ENCODE measurements at regions not wholly inside any gene's neighbourhood (a gene's known extent, or its start where the extent isn't known, plus 50 kb on each side); places are given as distances from the start of the nearest gene placed in this dataset.

DNA sequence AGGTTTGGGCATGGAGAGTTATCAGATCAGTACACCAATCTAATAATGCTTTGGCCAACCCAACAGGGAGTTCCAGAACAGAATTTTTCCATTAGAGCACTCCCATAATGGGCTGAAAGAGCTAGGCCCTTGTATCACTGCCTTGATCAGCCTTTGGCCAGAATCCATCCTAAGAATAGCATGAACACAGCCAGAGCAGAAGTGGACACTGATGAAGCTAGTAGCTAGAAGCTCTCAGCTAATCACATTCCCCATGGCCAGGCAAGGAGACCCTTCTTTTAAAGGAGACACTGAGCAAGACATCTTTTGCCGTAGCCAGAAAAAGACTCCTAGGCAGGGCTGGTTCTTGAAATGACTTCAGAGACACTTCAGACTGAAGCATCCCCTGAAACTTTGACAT lies 236.0 kb downstream of the RAD51AP2 start (continued):
- no peak for TF ChIP-seq EGR2 (tag by site-specific recombination; IDR thresholded peaks at IDR 0.05; ENCODE audit: low read depth)

DNA sequence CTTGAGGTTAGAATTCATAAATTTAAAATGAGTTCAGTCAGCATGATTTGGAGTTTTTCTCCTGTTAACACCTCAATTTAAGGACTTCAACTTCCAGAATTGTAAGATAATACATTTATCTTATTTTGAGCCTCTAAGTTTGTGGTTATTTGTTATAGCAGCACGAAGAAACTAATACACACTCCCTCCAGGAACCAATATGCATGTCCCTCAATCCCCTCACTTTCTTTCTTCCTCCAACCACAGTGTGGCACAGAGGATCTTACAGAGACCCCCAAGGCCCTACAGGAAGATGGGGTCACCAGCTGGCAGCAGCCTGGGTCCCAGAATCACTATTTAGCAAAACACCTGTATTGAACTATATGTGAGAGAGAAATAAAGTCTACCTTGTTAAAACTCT lies 242.0 kb downstream of the RAD51AP2 start:
- Histone ChIP-seq H3K4me1 (ENCODE audit: control insufficient read depth, insufficient read depth, low read length) (no peaks in the 10 kb centered on the region), H3K9me3 (ENCODE audit: control insufficient read depth, insufficient read depth, low read depth, low read length) (no peaks in the 10 kb centered on the region), H3K36me3 (ENCODE audit: control insufficient read depth in 2 of 2, insufficient read depth in 1 of 2, low read length in 2 of 2) (no peaks in the 10 kb centered on the region), H3K27ac (ENCODE audit: extremely low read depth, low read depth, low read length) (no peak overlapping the region), H3K4me3 (ENCODE audit: low read depth, low read length) (no peak overlapping the region)
- ChIA-PET POLR2A (no interaction called here), CTCF (no interaction called here)
- TF ChIP-seq ZNF121 (tag by site-specific recombination; IDR thresholded peaks at IDR 0.05) (no peak), ZNF610 (tag by site-specific recombination; IDR thresholded peaks at IDR 0.05; ENCODE audit: borderline replicate concordance) (no peak), ZNF707 (tag by site-specific recombination; IDR thresholded peaks at IDR 0.05) (no peak), SALL2 (tag by site-specific recombination; IDR thresholded peaks at IDR 0.05; ENCODE audit: borderline replicate concordance) (no peak), ZBTB48 (tag by site-specific recombination; IDR thresholded peaks at IDR 0.05) (no peak), ZNF140 (tag by site-specific recombination; IDR thresholded peaks at IDR 0.05) (no peak), ZNF221 (tag by site-specific recombination; IDR thresholded peaks at IDR 0.05; ENCODE audit: borderline replicate concordance) (no peak)
- TF ChIP-seq, protein P1, sequence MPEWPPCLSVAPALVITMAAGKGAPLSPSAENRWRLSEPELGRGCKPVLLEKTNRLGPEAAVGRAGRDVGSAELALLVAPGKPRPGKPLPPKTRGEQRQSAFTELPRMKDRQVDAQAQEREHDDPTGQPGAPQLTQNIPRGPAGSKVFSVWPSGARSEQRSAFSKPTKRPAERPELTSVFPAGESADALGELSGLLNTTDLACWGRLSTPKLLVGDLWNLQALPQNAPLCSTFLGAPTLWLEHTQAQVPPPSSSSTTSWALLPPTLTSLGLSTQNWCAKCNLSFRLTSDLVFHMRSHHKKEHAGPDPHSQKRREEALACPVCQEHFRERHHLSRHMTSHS (tag by site-specific recombination; IDR thresholded peaks at IDR 0.05), result no peak

DNA sequence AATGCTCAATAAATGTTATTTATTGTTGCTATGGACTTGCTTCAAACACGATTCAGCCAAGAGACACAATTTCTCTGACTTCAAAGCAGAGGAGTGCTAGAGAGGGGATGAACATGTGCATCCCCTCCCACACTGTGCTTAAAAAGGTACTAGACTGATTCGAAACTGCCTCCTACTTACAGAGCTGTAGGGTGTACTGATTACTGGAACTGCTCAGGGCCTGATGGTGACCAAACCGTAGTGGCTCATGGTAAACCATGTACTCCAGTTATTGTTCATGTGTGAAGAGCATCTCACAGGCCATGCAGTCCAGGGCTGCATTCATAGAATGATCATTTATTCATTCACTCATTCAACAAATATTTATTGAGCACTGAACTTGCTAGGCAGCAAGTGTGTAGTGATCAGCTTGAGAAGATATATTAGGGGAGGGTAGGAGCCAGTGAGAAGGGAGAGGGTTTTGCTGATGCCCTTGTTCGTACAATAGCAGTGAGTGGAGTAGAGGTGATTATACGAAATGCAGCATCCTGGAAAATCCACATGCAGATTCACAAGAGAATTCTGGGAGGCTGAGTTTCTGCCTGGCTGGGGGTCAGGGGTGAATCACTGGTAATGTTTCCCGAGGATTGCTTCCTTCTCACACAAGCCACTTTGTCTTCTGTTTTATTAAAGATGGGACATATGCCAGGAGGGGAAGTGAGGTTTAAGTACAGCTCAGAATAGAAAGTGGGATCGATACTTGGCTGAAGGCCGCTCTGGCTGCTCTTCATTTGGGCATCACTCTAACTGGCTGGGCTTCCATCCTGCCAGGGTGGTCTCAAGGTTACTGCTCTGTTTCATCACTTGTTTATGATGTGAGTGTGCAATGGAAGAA lies 245.4 kb downstream of the RAD51AP2 start:
- CTCF ChIA-PET, result interaction anchor here (0.7 kb wide), 1 partner anchor 154 kb away, joined by 3 read pairs; no protein-coding TSS in a partner anchor
- POLR2A ChIA-PET, result no interaction called here
- no peak for TF ChIP-seq ZNF169 (tag by site-specific recombination; IDR thresholded peaks at IDR 0.05)
- no peak for TF ChIP-seq ZNF747 (tag by site-specific recombination; IDR thresholded peaks at IDR 0.05)
- TF ChIP-seq, protein P1 (tag by site-specific recombination; IDR thresholded peaks at IDR 0.05), result no peak
- TF ChIP-seq IKZF3 (tag by site-specific recombination; IDR thresholded peaks at IDR 0.05), result no peak
- TF ChIP-seq, protein P2, sequence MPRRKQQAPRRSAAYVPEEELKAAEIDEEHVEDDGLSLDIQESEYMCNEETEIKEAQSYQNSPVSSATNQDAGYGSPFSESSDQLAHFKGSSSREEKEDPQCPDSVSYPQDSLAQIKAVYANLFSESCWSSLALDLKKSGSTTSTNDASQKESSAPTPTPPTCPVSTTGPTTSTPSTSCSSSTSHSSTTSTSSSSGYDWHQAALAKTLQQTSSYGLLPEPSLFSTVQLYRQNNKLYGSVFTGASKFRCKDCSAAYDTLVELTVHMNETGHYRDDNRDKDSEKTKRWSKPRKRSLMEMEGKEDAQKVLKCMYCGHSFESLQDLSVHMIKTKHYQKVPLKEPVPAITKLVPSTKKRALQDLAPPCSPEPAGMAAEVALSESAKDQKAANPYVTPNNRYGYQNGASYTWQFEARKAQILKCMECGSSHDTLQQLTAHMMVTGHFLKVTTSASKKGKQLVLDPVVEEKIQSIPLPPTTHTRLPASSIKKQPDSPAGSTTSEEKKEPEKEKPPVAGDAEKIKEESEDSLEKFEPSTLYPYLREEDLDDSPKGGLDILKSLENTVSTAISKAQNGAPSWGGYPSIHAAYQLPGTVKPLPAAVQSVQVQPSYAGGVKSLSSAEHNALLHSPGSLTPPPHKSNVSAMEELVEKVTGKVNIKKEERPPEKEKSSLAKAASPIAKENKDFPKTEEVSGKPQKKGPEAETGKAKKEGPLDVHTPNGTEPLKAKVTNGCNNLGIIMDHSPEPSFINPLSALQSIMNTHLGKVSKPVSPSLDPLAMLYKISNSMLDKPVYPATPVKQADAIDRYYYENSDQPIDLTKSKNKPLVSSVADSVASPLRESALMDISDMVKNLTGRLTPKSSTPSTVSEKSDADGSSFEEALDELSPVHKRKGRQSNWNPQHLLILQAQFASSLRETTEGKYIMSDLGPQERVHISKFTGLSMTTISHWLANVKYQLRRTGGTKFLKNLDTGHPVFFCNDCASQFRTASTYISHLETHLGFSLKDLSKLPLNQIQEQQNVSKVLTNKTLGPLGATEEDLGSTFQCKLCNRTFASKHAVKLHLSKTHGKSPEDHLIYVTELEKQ (tag by site-specific recombination; IDR thresholded peaks at IDR 0.05; ENCODE audit: borderline replicate concordance), result no peak
- no peak for TF ChIP-seq ZNF37A (tag by site-specific recombination; IDR thresholded peaks at IDR 0.05)
- TF ChIP-seq ZNF626 (tag by site-specific recombination; IDR thresholded peaks at IDR 0.05), result no peak
- TF ChIP-seq ZNF792 (tag by site-specific recombination; IDR thresholded peaks at IDR 0.05), result no peak
- TF ChIP-seq, protein P3, sequence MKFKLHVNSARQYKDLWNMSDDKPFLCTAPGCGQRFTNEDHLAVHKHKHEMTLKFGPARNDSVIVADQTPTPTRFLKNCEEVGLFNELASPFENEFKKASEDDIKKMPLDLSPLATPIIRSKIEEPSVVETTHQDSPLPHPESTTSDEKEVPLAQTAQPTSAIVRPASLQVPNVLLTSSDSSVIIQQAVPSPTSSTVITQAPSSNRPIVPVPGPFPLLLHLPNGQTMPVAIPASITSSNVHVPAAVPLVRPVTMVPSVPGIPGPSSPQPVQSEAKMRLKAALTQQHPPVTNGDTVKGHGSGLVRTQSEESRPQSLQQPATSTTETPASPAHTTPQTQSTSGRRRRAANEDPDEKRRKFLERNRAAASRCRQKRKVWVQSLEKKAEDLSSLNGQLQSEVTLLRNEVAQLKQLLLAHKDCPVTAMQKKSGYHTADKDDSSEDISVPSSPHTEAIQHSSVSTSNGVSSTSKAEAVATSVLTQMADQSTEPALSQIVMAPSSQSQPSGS (tag by site-specific recombination; IDR thresholded peaks at IDR 0.05; ENCODE audit: low read depth), result no peak
- TF ChIP-seq, protein P4, sequence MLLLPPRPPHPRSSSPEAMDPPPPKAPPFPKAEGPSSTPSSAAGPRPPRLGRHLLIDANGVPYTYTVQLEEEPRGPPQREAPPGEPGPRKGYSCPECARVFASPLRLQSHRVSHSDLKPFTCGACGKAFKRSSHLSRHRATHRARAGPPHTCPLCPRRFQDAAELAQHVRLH (tag by site-specific recombination; IDR thresholded peaks at IDR 0.05), result no peak
- TF ChIP-seq ZBTB8A (tag by site-specific recombination; IDR thresholded peaks at IDR 0.05), result no peak
- no peak for TF ChIP-seq ZNF16 (tag by site-specific recombination; IDR thresholded peaks at IDR 0.05; ENCODE audit: low read depth)
- TF ChIP-seq ZXDB (tag by site-specific recombination; IDR thresholded peaks at IDR 0.05), result no peak
- TF ChIP-seq ZBTB21 (tag by site-specific recombination; IDR thresholded peaks at IDR 0.05), result no peak
- TF ChIP-seq MZF1 (tag by site-specific recombination; IDR thresholded peaks at IDR 0.05; ENCODE audit: borderline replicate concordance), result no peak

More for the DNA sequence above, 245.4 kb downstream of the RAD51AP2 start:
- no peaks in the 10 kb centered on the region for H3K4me1 ChIP-seq (ENCODE audit: control insufficient read depth, insufficient read depth, low read length)
- no peak overlapping the region for H3K27ac ChIP-seq (ENCODE audit: extremely low read depth, low read depth, low read length)
- no peaks in the 10 kb centered on the region for H3K9me3 ChIP-seq (ENCODE audit: control insufficient read depth, insufficient read depth, low read depth, low read length)
- no peak overlapping the region for H3K4me3 ChIP-seq (ENCODE audit: low read depth, low read length)
- no peaks in the 10 kb centered on the region for H3K36me3 ChIP-seq (ENCODE audit: control insufficient read depth in 2 of 2, insufficient read depth in 1 of 2, low read length in 2 of 2)
